ENCODE measurements at regions not wholly inside any gene's neighbourhood (a gene's known extent, or its start where the extent isn't known, plus 50 kb on each side); places are given as distances from the start of the nearest gene placed in this dataset.

GRCh38 chr14:32006263-32007110 is 70.6 kb upstream of the ARHGAP5 start:
- no peak for DNase-seq

- DNase-seq = no peak
These were observed 69.2 kb upstream of the ARHGAP5 start for GRCh38 chr14:32007755-32008362.

- DNase-seq = no peak
These were observed 68.4 kb upstream of the ARHGAP5 start for GRCh38 chr14:32008602-32009193.

GRCh38 chr14:32009221-32009975 is 67.7 kb upstream of the ARHGAP5 start:
- no peak for DNase-seq

- DNase-seq = no peak
These were observed 67.0 kb upstream of the ARHGAP5 start for GRCh38 chr14:32009976-32010581.

- DNase-seq = no peak
These were observed 66.4 kb upstream of the ARHGAP5 start for GRCh38 chr14:32010604-32011125.

- DNase-seq = no peak
These were observed 65.9 kb upstream of the ARHGAP5 start for GRCh38 chr14:32011225-32011624.

GRCh38 chr14:32012062-32012461 is 65.0 kb upstream of the ARHGAP5 start:
- no peak for DNase-seq

GRCh38 chr14:32012571-32012970 is 64.5 kb upstream of the ARHGAP5 start:
- no peak for DNase-seq

GRCh38 chr14:32013083-32013482 is 64.0 kb upstream of the ARHGAP5 start:
- DNase-seq = no peak

GRCh38 chr14:32014057-32014456 is 63.0 kb upstream of the ARHGAP5 start:
- DNase-seq = no peak

GRCh38 chr14:32014498-32014897 is 62.6 kb upstream of the ARHGAP5 start:
- DNase-seq = no peak

GRCh38 chr14:32015166-32015565 is 61.9 kb upstream of the ARHGAP5 start:
- DNase-seq = no peak

GRCh38 chr14:32017587-32017986 is 59.5 kb upstream of the ARHGAP5 start:
- DNase-seq = no peak

GRCh38 chr14:32018391-32019092 is 58.6 kb upstream of the ARHGAP5 start:
- DNase-seq = no peak

GRCh38 chr14:32019276-32019675 is 57.8 kb upstream of the ARHGAP5 start:
- no peak for DNase-seq

GRCh38 chr14:32020882-32021281 is 56.2 kb upstream of the ARHGAP5 start:
- no peak for DNase-seq

- no peak for DNase-seq
These were observed 55.8 kb upstream of the ARHGAP5 start for GRCh38 chr14:32021341-32021740.

- no peak for DNase-seq
These were observed 54.6 kb upstream of the ARHGAP5 start for GRCh38 chr14:32022525-32022924.

- DNase-seq = no peak
These were observed 54.1 kb upstream of the ARHGAP5 start for GRCh38 chr14:32022938-32023466.

- DNase-seq = no peak
These were observed 53.6 kb upstream of the ARHGAP5 start for GRCh38 chr14:32023540-32023939.

Data from NCI-H2029 treated with DMSO at 0.1 percent for 48 hours (cell line).